ENCODE measurements at regions not wholly inside any gene's neighbourhood (a gene's known extent, or its start where the extent isn't known, plus 50 kb on each side); places are given as distances from the start of the nearest gene placed in this dataset.

- TF ChIP-seq CTCF (IDR thresholded peaks at IDR 0.05; ENCODE audit: insufficient read depth in 1 of 2, low read depth in 1 of 2, low read length in 1 of 2, severe bottlenecking in 1 of 2, unreplicated experiment in 1 of 2) = no peak
- H3K36me3 Mint-ChIP-seq (ENCODE audit: insufficient read depth, unreplicated experiment) = no peaks in the 10 kb centered on the region
- Histone ChIP-seq H3K4me1 (no peaks in the 10 kb centered on the region), H3K4me3 (ENCODE audit: low read depth, low read length) (no peak overlapping the region), H3K9me3 (no peaks in the 10 kb centered on the region), H3K36me3 (ENCODE audit: control insufficient read depth, insufficient read depth, low read length) (no peaks in the 10 kb centered on the region), H3K27me3 (replicated peaks; ENCODE audit: control insufficient read depth, insufficient read depth, low read length) (no peaks in the 10 kb centered on the region)
- H3K4me1 Mint-ChIP-seq (ENCODE audit: low read depth, unreplicated experiment) = no peaks in the 10 kb centered on the region
- CTCF ChIA-PET = no interaction called here
- H3K27me3 Mint-ChIP-seq (ENCODE audit: insufficient read depth, unreplicated experiment) = no peaks in the 10 kb centered on the region
- H3K9me3 Mint-ChIP-seq (ENCODE audit: unreplicated experiment) = no peaks in the 10 kb centered on the region
- BruUV-seq (replicated peaks) = no TSS peak
- POLR2A ChIA-PET = no interaction called here
- no peak overlapping the region for H3K27ac Mint-ChIP-seq (ENCODE audit: unreplicated experiment)
- no peak for DNase-seq
- no peak overlapping the region for H3K4me3 Mint-ChIP-seq (ENCODE audit: unreplicated experiment)
- intact Hi-C loops (cut with micrococcal nuclease; ENCODE audit: unreplicated experiment) = no loop called here
These were observed 491.0 kb upstream of the C9orf72 start for GRCh38 chr9:28064241-28064815.

GRCh38 chr9:28073270-28073669 is 500.0 kb upstream of the C9orf72 start:
- no peak overlapping the region for H3K27ac Mint-ChIP-seq (ENCODE audit: unreplicated experiment)
- intact Hi-C loops (cut with micrococcal nuclease; ENCODE audit: unreplicated experiment) = loop anchor here (1.0 kb wide), 1 partner anchor 347 kb away; no protein-coding TSS in a partner anchor
- CTCF ChIA-PET = no interaction called here
- POLR2A ChIA-PET = no interaction called here
- H3K27me3 ChIP-seq (replicated peaks; ENCODE audit: control insufficient read depth, insufficient read depth, low read length) = no peaks in the 10 kb centered on the region
- H3K9me3 Mint-ChIP-seq (ENCODE audit: unreplicated experiment) = no peaks in the 10 kb centered on the region
- H3K4me1 Mint-ChIP-seq (ENCODE audit: low read depth, unreplicated experiment) = no peaks in the 10 kb centered on the region
- no peaks in the 10 kb centered on the region for H3K9me3 ChIP-seq
- no peak overlapping the region for H3K4me3 ChIP-seq (ENCODE audit: low read depth, low read length)
- no peak overlapping the region for H3K4me3 Mint-ChIP-seq (ENCODE audit: unreplicated experiment)
- H3K4me1 ChIP-seq = no peaks in the 10 kb centered on the region
- no TSS peak for BruUV-seq (replicated peaks)
- TF ChIP-seq CTCF (IDR thresholded peaks at IDR 0.05; ENCODE audit: insufficient read depth in 1 of 2, low read depth in 1 of 2, low read length in 1 of 2, severe bottlenecking in 1 of 2, unreplicated experiment in 1 of 2) = peak in 1 of 2 experiments; percentile 17
- H3K36me3 Mint-ChIP-seq (ENCODE audit: insufficient read depth, unreplicated experiment) = no peaks in the 10 kb centered on the region
- H3K27me3 Mint-ChIP-seq (ENCODE audit: insufficient read depth, unreplicated experiment) = no peaks in the 10 kb centered on the region
- H3K36me3 ChIP-seq (ENCODE audit: control insufficient read depth, insufficient read depth, low read length) = no peaks in the 10 kb centered on the region
- peak in 1 of 2 experiments; percentile 10 for DNase-seq

- Mint-ChIP-seq H3K4me1 (ENCODE audit: low read depth, unreplicated experiment) (no peaks in the 10 kb centered on the region), H3K27me3 (ENCODE audit: insufficient read depth, unreplicated experiment) (no peaks in the 10 kb centered on the region), H3K27ac (ENCODE audit: unreplicated experiment) (no peak overlapping the region), H3K4me3 (ENCODE audit: unreplicated experiment) (no peak overlapping the region), H3K9me3 (ENCODE audit: unreplicated experiment) (no peaks in the 10 kb centered on the region), H3K36me3 (ENCODE audit: insufficient read depth, unreplicated experiment) (no peaks in the 10 kb centered on the region)
- CTCF ChIA-PET = no interaction called here
- no peak for DNase-seq
- no TSS peak for BruUV-seq (replicated peaks)
- no peak overlapping the region for H3K4me3 ChIP-seq (ENCODE audit: low read depth, low read length)
- intact Hi-C loops (cut with micrococcal nuclease; ENCODE audit: unreplicated experiment) = no loop called here
- no peaks in the 10 kb centered on the region for H3K9me3 ChIP-seq
- H3K27me3 ChIP-seq (replicated peaks; ENCODE audit: control insufficient read depth, insufficient read depth, low read length) = no peaks in the 10 kb centered on the region
- POLR2A ChIA-PET = no interaction called here
- no peak for TF ChIP-seq CTCF (IDR thresholded peaks at IDR 0.05; ENCODE audit: insufficient read depth in 1 of 2, low read depth in 1 of 2, low read length in 1 of 2, severe bottlenecking in 1 of 2, unreplicated experiment in 1 of 2)
- no peaks in the 10 kb centered on the region for H3K4me1 ChIP-seq
- no peaks in the 10 kb centered on the region for H3K36me3 ChIP-seq (ENCODE audit: control insufficient read depth, insufficient read depth, low read length)
These were observed 506.4 kb upstream of the C9orf72 start for GRCh38 chr9:28079677-28080076.
